H1 (cell line): ENCODE measurements at regions not wholly inside any gene's neighbourhood (a gene's known extent, or its start where the extent isn't known, plus 50 kb on each side); places are given as distances from the start of the nearest gene placed in this dataset.

Experiments used
- CTCF ChIA-PET: fragments of 300-600 bp; sonication (Branson Sonifier 250); formaldehyde crosslinking; loops from one replicate; lab custom pipeline; 2021; ENCODE audit not compliant: partially characterized antibody; lab: Charles Lee
- POLR2A ChIA-PET: fragments of 300-600 bp; sonication (Branson Sonifier 250); formaldehyde crosslinking; loops from one replicate; lab custom pipeline; 2021; ENCODE audit warnings: inconsistent platforms; ENCODE audit not compliant: partially characterized antibody; lab: Charles Lee
- DNase-seq, 2 experiments: peaks; one replicate each; pipeline versions ENCODE4 v3.0.0 to v3.0.0-alpha.2; 2010 to 2022; ENCODE audit warnings: low spot score in 2 of 2, low read depth in 1 of 2, mixed read lengths in 1 of 2
- FAIRE-seq: peaks from 2 replicates; lab custom pipeline; 2011; peaks lifted over from hg19 to GRCh38; lab: Jason Lieb, UNC
- H2AFZ ChIP-seq: 2 replicates; pipeline ENCODE4 v1.8.1; 2012; ENCODE audit warnings: low read length, inconsistent platforms
- H2AK5ac ChIP-seq: 2 replicates; pipeline ENCODE4 v1.6.1; 2013; ENCODE audit warnings: low read depth, low read length
- H2BK120ac ChIP-seq: replicated peaks from 2 replicates; pipeline ENCODE3; 2013; ENCODE audit warnings: low read depth, low read length, inconsistent platforms
- H2BK12ac ChIP-seq: 2 replicates; pipeline ENCODE4 v1.6.1; 2013; ENCODE audit warnings: low read depth, low read length
- H2BK15ac ChIP-seq: 2 replicates; pipeline ENCODE4 v1.6.1; 2013; ENCODE audit warnings: low read length
- H2BK20ac ChIP-seq: 2 replicates; pipeline ENCODE4 v1.6.1; 2013; ENCODE audit warnings: low read length
- H2BK5ac ChIP-seq: 2 replicates; pipeline ENCODE4 v1.6.1; 2013; ENCODE audit warnings: low read depth, low read length
- H3K14ac ChIP-seq: 2 replicates; pipeline ENCODE4 v1.6.1; 2013; ENCODE audit warnings: inconsistent platforms; ENCODE audit not compliant: insufficient read length
- H3K18ac ChIP-seq: 2 replicates; pipeline ENCODE4 v1.6.1; 2013; ENCODE audit warnings: low read length; ENCODE audit errors: extremely low read depth
- H3K23ac ChIP-seq: 2 replicates; pipeline ENCODE4 v1.6.1; 2013; ENCODE audit warnings: inconsistent platforms; ENCODE audit not compliant: insufficient read length
- H3K23me2 ChIP-seq: 2 replicates; pipeline ENCODE4 v1.6.1; 2013; ENCODE audit warnings: low read depth, low read length
- H3K27ac ChIP-seq: 2 replicates; pipeline ENCODE4 v1.6.1; 2011; ENCODE audit warnings: low read depth, low read length, inconsistent platforms
- H3K27me3 ChIP-seq, 4 experiments: replicated peaks in 1 of 4; 1 replicate in 1 of 4; 2 replicates in 3 of 4; pipeline versions ENCODE4 v1.6.1 to v1.8.1; 2011 to 2013; ENCODE audit warnings: low read length in 3 of 4, mild to moderate bottlenecking in 3 of 4, inconsistent platforms in 2 of 4, mixed read lengths in 2 of 4, moderate library complexity in 1 of 4; ENCODE audit not compliant: control insufficient read depth in 3 of 4, insufficient read depth in 3 of 4; ENCODE audit errors: extremely low read depth in 1 of 4
- H3K36me3 ChIP-seq, 4 experiments: 2 replicates each; pipeline versions ENCODE4 v1.6.1 to v1.8.1; 2011 to 2013; ENCODE audit warnings: mild to moderate bottlenecking in 4 of 4, low read length in 3 of 4, moderate library complexity in 2 of 4, control low read depth in 1 of 4, inconsistent platforms in 1 of 4; ENCODE audit not compliant: insufficient read depth in 4 of 4, control insufficient read depth in 2 of 4
- H3K4ac ChIP-seq: replicated peaks from 2 replicates; pipeline ENCODE3; 2013; ENCODE audit warnings: low read length, low read depth, mixed read lengths, inconsistent platforms; ENCODE audit not compliant: insufficient read length
- H3K4me1 ChIP-seq, 4 experiments: replicated peaks in 1 of 4; 1 replicate in 1 of 4; 2 replicates in 3 of 4; pipeline versions ENCODE4 v1.6.1 to v1.8.1; 2011 to 2013; ENCODE audit warnings: low read length in 3 of 4, inconsistent platforms in 2 of 4, mixed read lengths in 1 of 4; ENCODE audit not compliant: insufficient read depth in 4 of 4, control insufficient read depth in 3 of 4
- H3K4me2 ChIP-seq, 2 experiments: 2 replicates each; pipeline versions ENCODE4 v1.6.1 to v1.8.1; 2011 to 2013; ENCODE audit warnings: low read depth in 2 of 2, low read length in 2 of 2, control low read depth in 1 of 2, inconsistent platforms in 1 of 2, mild to moderate bottlenecking in 1 of 2; ENCODE audit not compliant: insufficient read depth in 1 of 2
- H3K4me3 ChIP-seq, 4 experiments: fragments of 200-600, 300-600 bp in 1 of 4; sonication (generic), shearing (Covaris generic), sonication (Bioruptor Twin) in 1 of 4; 2 replicates each; pipeline versions ENCODE4 v1.5.1 to v1.8.1; 2011 to 2016; ENCODE audit warnings: low read length in 4 of 4, low read depth in 3 of 4, control low read depth in 2 of 4, inconsistent platforms in 2 of 4, mild to moderate bottlenecking in 2 of 4, mixed read lengths in 1 of 4, moderate library complexity in 1 of 4; ENCODE audit not compliant: insufficient read depth in 2 of 4; ENCODE audit errors: extremely low read depth in 1 of 4
- H3K56ac ChIP-seq: replicated peaks from 2 replicates; pipeline ENCODE3; 2013; ENCODE audit warnings: low read depth, mild to moderate bottlenecking, mixed read lengths, low read length, inconsistent platforms; ENCODE audit not compliant: insufficient read length
- H3K79me1 ChIP-seq: 2 replicates; pipeline ENCODE4 v1.6.1; 2013; ENCODE audit warnings: low read depth, low read length, control low read depth
- H3K79me2 ChIP-seq, 2 experiments: 2 replicates each; pipeline versions ENCODE4 v1.6.1 to v1.8.1; 2012 to 2013; ENCODE audit warnings: low read length in 2 of 2, mild to moderate bottlenecking in 2 of 2, inconsistent platforms in 1 of 2; ENCODE audit not compliant: insufficient read depth in 2 of 2, control insufficient read depth in 1 of 2
- H3K9ac ChIP-seq, 4 experiments: replicated peaks in 1 of 4; 1 replicate in 1 of 4; 2 replicates in 3 of 4; pipeline versions ENCODE4 v1.6.1 to v1.8.1; 2011 to 2013; ENCODE audit warnings: low read depth in 3 of 4, low read length in 3 of 4, control low read depth in 2 of 4, mild to moderate bottlenecking in 2 of 4, moderate library complexity in 2 of 4, inconsistent platforms in 1 of 4; ENCODE audit errors: extremely low read depth in 1 of 4
- H3K9me3 ChIP-seq, 2 experiments: 2 replicates each; pipeline versions ENCODE4 v1.6.1 to v1.8.1; 2012 to 2013; ENCODE audit warnings: mild to moderate bottlenecking in 2 of 2, moderate library complexity in 2 of 2, control low read depth in 1 of 2, inconsistent platforms in 1 of 2, low read depth in 1 of 2, low read length in 1 of 2, mixed read lengths in 1 of 2; ENCODE audit not compliant: insufficient read depth in 2 of 2
- H4K20me1 ChIP-seq, 2 experiments: replicated peaks in 1 of 2; 2 replicates each; pipeline versions ENCODE3 to v1.8.1; 2011 to 2013; ENCODE audit warnings: inconsistent platforms in 2 of 2, low read length in 2 of 2, mild to moderate bottlenecking in 1 of 2; ENCODE audit not compliant: insufficient read depth in 2 of 2, control insufficient read depth in 1 of 2
- H4K5ac ChIP-seq: 2 replicates; pipeline ENCODE4 v1.6.1; 2013; ENCODE audit warnings: low read length, low read depth, mixed read lengths, inconsistent platforms; ENCODE audit not compliant: insufficient read length
- H4K8ac ChIP-seq: 2 replicates; pipeline ENCODE4 v1.8.0; 2013; ENCODE audit warnings: mild to moderate bottlenecking, moderate library complexity, low read length, inconsistent platforms; ENCODE audit not compliant: insufficient read depth; ENCODE audit errors: extremely low read depth
- H4K91ac ChIP-seq: replicated peaks from 2 replicates; pipeline ENCODE3; 2013; ENCODE audit warnings: low read length, mixed read lengths, inconsistent platforms; ENCODE audit not compliant: insufficient read length
- BRCA1 ChIP-seq: IDR thresholded peaks from 2 replicates; pipeline ENCODE4 v1.6.1; 2012; ENCODE audit warnings: low read depth, low read length, improper control_type of control experiment
- CHD1 ChIP-seq: IDR thresholded peaks from 2 replicates; pipeline ENCODE4 v1.6.1; 2012; ENCODE audit warnings: low read depth, low read length, improper control_type of control experiment
- CTBP2 ChIP-seq: IDR thresholded peaks from 2 replicates; pipeline ENCODE4 v1.7.0; 2011; ENCODE audit warnings: borderline replicate concordance, mild to moderate bottlenecking, moderate library complexity, mixed read lengths, low read length; ENCODE audit not compliant: insufficient read depth, insufficient read length
- EGR1 ChIP-seq: IDR thresholded peaks from 2 replicates; pipeline ENCODE4 v1.6.1; 2011; ENCODE audit warnings: low read depth, low read length, borderline replicate concordance
- PHF8 ChIP-seq: fragments of 200-600 bp; sonication (generic); conservative IDR thresholded peaks from 2 replicates; pipeline ENCODE4 v1.7.1; 2012; ENCODE audit warnings: low read depth, mild to moderate bottlenecking, inconsistent platforms, low read length, moderate library complexity
- RBBP5 ChIP-seq: IDR thresholded peaks from 2 replicates; pipeline ENCODE4 v1.7.1; 2012; ENCODE audit warnings: low read depth, mild to moderate bottlenecking, inconsistent platforms, low read length, moderate library complexity, borderline replicate concordance
- TAF7 ChIP-seq: optimal IDR thresholded peaks from 2 replicates; pipeline ENCODE3; 2011; ENCODE audit warnings: low read depth, mild to moderate bottlenecking, inconsistent platforms, low read length, moderate library complexity, borderline replicate concordance

DNA sequence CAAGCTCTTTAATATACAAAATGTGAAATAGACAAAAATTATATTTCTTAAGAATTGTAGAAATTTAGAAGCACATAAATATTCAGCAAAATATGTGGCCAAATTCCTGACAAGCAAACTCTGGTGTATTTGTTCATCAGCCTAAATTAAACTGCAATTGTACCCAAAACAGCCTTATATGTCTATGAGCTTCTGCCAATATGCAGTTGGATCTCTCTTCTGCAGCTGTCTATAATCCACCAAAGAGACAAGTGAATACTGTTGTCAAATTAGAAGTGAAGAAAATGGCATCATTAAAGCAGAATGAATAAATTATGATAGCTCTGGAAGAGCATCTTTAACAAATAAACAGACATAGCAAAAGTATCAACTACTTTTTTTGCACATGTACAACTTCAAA, 755.7 kb downstream of the GRIK2 start:
- Histone ChIP-seq H3K27me3 (no peaks in the 10 kb centered on the region), H4K8ac (no peak overlapping the region), H3K4me2 (no peak overlapping the region), H3K23ac (no peak overlapping the region), H3K4me3 (no peak overlapping the region), H3K36me3 (no peaks in the 10 kb centered on the region), H2BK20ac (no peak overlapping the region), H3K23me2 (no peaks in the 10 kb centered on the region), H3K56ac (no peak overlapping the region), H2AFZ (no peak overlapping the region), H3K79me1 (no peaks in the 10 kb centered on the region), H2AK5ac (no peak overlapping the region), H2BK12ac (no peak overlapping the region), H3K9me3 (no peaks in the 10 kb centered on the region; a peak in 1 of 4 replicates), H2BK5ac (no peak overlapping the region), H4K20me1 (no peaks in the 10 kb centered on the region), H2BK120ac (no peak overlapping the region), H3K4me1 (no peaks in the 10 kb centered on the region), H4K91ac (no peak overlapping the region), H3K18ac (no peak overlapping the region), H3K9ac (no peak overlapping the region), H3K4ac (no peak overlapping the region), H4K5ac (no peak overlapping the region), H3K14ac (no peak overlapping the region), H3K27ac (no peak overlapping the region), H3K79me2 (no peaks in the 10 kb centered on the region), H2BK15ac (no peak overlapping the region)
- FAIRE-seq (no peak), DNase-seq (no peak)
- ChIA-PET CTCF (no interaction called here), POLR2A (no interaction called here)
- no peak for TF ChIP-seq EGR1
- no peak for TF ChIP-seq RBBP5
- TF ChIP-seq CTBP2: no peak
- TF ChIP-seq TAF7: no peak
- no peak for TF ChIP-seq BRCA1
- TF ChIP-seq CHD1: no peak
- TF ChIP-seq PHF8: no peak
